GM19238 (cell line): ENCODE measurements at regions not wholly inside any gene's neighbourhood (a gene's known extent, or its start where the extent isn't known, plus 50 kb on each side); places are given as distances from the start of the nearest gene placed in this dataset.
"Not testable (repeated sequence)": the region's sequence is repeated elsewhere in the genome, so short reads cannot be mapped to it uniquely, and the experiment has no call there.

Experiments used
- DNase-seq: peaks from one replicate; pipeline ENCODE4 v3.0.0; 2011; ENCODE audit warnings: low spot score; ENCODE audit not compliant: insufficient read length

- DNase-seq = no peak
Observed at GRCh38 chr2:13353083-13353482, 636.3 kb downstream of the TRIB2 start.

GRCh38 chr2:13354031-13354430 lies 637.3 kb downstream of the TRIB2 start:
- DNase-seq = no peak

GRCh38 chr2:13381928-13382327 lies 665.2 kb downstream of the TRIB2 start:
- not testable (repeated sequence) for DNase-seq

GRCh38 chr2:13389172-13389571 lies 672.4 kb downstream of the TRIB2 start:
- DNase-seq = not testable (repeated sequence)

GRCh38 chr2:13390676-13391075 lies 673.9 kb downstream of the TRIB2 start:
- no peak for DNase-seq

GRCh38 chr2:13401312-13401711 lies 684.6 kb downstream of the TRIB2 start:
- DNase-seq = no peak

GRCh38 chr2:13413989-13414388 lies 697.3 kb downstream of the TRIB2 start:
- no peak for DNase-seq

GRCh38 chr2:13414897-13415296 lies 698.2 kb downstream of the TRIB2 start:
- no peak for DNase-seq

GRCh38 chr2:13433954-13434353 lies 717.2 kb downstream of the TRIB2 start:
- DNase-seq = no peak

- not testable (repeated sequence) for DNase-seq
Observed at GRCh38 chr2:13443554-13444261, 727.0 kb downstream of the TRIB2 start.

- no peak for DNase-seq
Observed at GRCh38 chr2:13462464-13462863, 745.7 kb downstream of the TRIB2 start.

GRCh38 chr2:13466076-13466475 lies 749.3 kb downstream of the TRIB2 start:
- DNase-seq = no peak

GRCh38 chr2:13474538-13474937 lies 757.8 kb downstream of the TRIB2 start:
- DNase-seq = no peak

- DNase-seq = no peak
Observed at GRCh38 chr2:13480057-13480456, 763.3 kb downstream of the TRIB2 start.

- no peak for DNase-seq
Observed at GRCh38 chr2:13481201-13481600, 764.5 kb downstream of the TRIB2 start.

- DNase-seq = no peak
Observed at GRCh38 chr2:13485256-13485655, 768.5 kb downstream of the TRIB2 start.

GRCh38 chr2:13488965-13489364 lies 772.2 kb downstream of the TRIB2 start:
- DNase-seq = no peak

- no peak for DNase-seq
Observed at GRCh38 chr2:13492262-13492661, 775.5 kb downstream of the TRIB2 start.

- DNase-seq = no peak
Observed at GRCh38 chr2:13495051-13495450, 778.3 kb downstream of the TRIB2 start.

GRCh38 chr2:13504808-13505207 lies 788.1 kb downstream of the TRIB2 start:
- no peak for DNase-seq

- no peak for DNase-seq
Observed at GRCh38 chr2:13508671-13509070, 791.9 kb downstream of the TRIB2 start.

GRCh38 chr2:13515254-13515653 lies 798.5 kb downstream of the TRIB2 start:
- no peak for DNase-seq

GRCh38 chr2:13522096-13522495 lies 805.4 kb downstream of the TRIB2 start:
- DNase-seq = no peak
